K562 (cell line): ENCODE measurements at regions not wholly inside any gene's neighbourhood (a gene's known extent, or its start where the extent isn't known, plus 50 kb on each side); places are given as distances from the start of the nearest gene placed in this dataset.

Experiments
- ATAC-seq: fragments of 200-7000 bp; cut with Tn5 transposase; 3 replicates; pipeline ENCODE4 v1.9.1; 2020; ENCODE audit warnings: moderate library complexity
- BruUV-seq: library from RNA; stranded (reverse); fragments of 400-500 nt; replicated peaks from 2 replicates; lab custom pipeline; 2021; lab: Mats Ljungman, UMichigan
- CTCF ChIA-PET: fragments of 300-600 bp; formaldehyde crosslinking; extraction: SDS; loops from one replicate; lab custom pipeline; 2021; ENCODE audit warnings: low intra/inter-chr PET ratio; lab: Yijun Ruan, JAX
- POLR2A ChIA-PET: fragments of 300-600, 350-650 bp; sonication (Branson Sonifier 250); formaldehyde crosslinking; extraction: SDS; loops from one replicate; lab custom pipeline; 2021; ENCODE audit warnings: antibody characterized with exemption, inconsistent platforms; lab: Yijun Ruan, JAX
- DNase-seq, 4 experiments: peaks; one replicate each; pipeline versions ENCODE4 v3.0.0 to v3.0.0-alpha.2; 2011 to 2018; ENCODE audit warnings: low spot score in 3 of 4, mixed read lengths in 3 of 4; ENCODE audit errors: extremely low read depth in 1 of 4
- FAIRE-seq: peaks from 2 replicates; lab custom pipeline; 2011; peaks lifted over from hg19 to GRCh38; lab: Jason Lieb, UNC
- H2AFZ ChIP-seq: 2 replicates; pipeline ENCODE4 v1.6.0; 2011; ENCODE audit warnings: low read depth, low read length, control low read depth, inconsistent platforms
- H3K27ac ChIP-seq: fragments of 200-600 bp; 3 replicates; pipeline ENCODE4 v1.8.0; 2011; ENCODE audit warnings: low read depth, mild to moderate bottlenecking, control low read depth, inconsistent platforms, low read length, moderate library complexity, mixed read lengths; ENCODE audit errors: extremely low read depth
- H3K27me3 ChIP-seq, 2 experiments: fragments of 300-600 bp in 1 of 2; 2 replicates in 1 of 2; 3 replicates in 1 of 2; pipeline versions ENCODE4 v1.6.0 to v1.8.0; 2011; ENCODE audit warnings: inconsistent platforms in 2 of 2, low read length in 2 of 2, mild to moderate bottlenecking in 1 of 2, mixed read lengths in 1 of 2, moderate library complexity in 1 of 2; ENCODE audit not compliant: control insufficient read depth in 2 of 2, insufficient read depth in 2 of 2
- H3K36me3 ChIP-seq: fragments of 300-600 bp; 3 replicates; pipeline ENCODE4 v1.8.0; 2011; ENCODE audit warnings: mild to moderate bottlenecking, low read length, inconsistent platforms; ENCODE audit not compliant: control insufficient read depth, insufficient read depth
- H3K4me1 ChIP-seq, 2 experiments: fragments of 200-600 bp in 1 of 2; replicated peaks in 1 of 2; 2 replicates in 1 of 2; 3 replicates in 1 of 2; pipeline versions ENCODE4 v1.5.1 to v1.8.0; 2011; ENCODE audit warnings: inconsistent platforms in 2 of 2, low read length in 2 of 2, mild to moderate bottlenecking in 1 of 2, mixed read lengths in 1 of 2, moderate library complexity in 1 of 2; ENCODE audit not compliant: control insufficient read depth in 2 of 2, insufficient read depth in 2 of 2
- H3K4me2 ChIP-seq: 2 replicates; pipeline ENCODE4 v1.6.1; 2011; ENCODE audit warnings: low read length, control low read depth, inconsistent platforms, mixed read lengths; ENCODE audit not compliant: insufficient read depth
- H3K4me3 ChIP-seq: fragments of 200-600 bp; sonication (generic), shearing (Covaris generic); 2 replicates; pipeline ENCODE4 v1.5.1; 2016; ENCODE audit warnings: control low read depth, inconsistent platforms
- H3K79me2 ChIP-seq: fragments of 200-600 bp; 3 replicates; pipeline ENCODE4 v1.8.0; 2011; ENCODE audit warnings: low read length, inconsistent platforms; ENCODE audit not compliant: control insufficient read depth, insufficient read depth
- H3K9ac ChIP-seq, 2 experiments: 2 replicates each; pipeline versions ENCODE4 v1.6.0 to v1.6.1; 2011; ENCODE audit warnings: low read depth in 2 of 2, low read length in 2 of 2, control low read depth in 1 of 2, inconsistent platforms in 1 of 2, mild to moderate bottlenecking in 1 of 2, mixed read lengths in 1 of 2; ENCODE audit not compliant: insufficient read depth in 1 of 2
- H3K9me1 ChIP-seq: one replicate; pipeline ENCODE4 v1.6.0; 2011; ENCODE audit warnings: inconsistent platforms, mild to moderate bottlenecking, low read length, moderate library complexity; ENCODE audit not compliant: control insufficient read depth, insufficient read depth
- H3K9me3 ChIP-seq: replicated peaks from 2 replicates; pipeline ENCODE4 v1.5.1; 2011; ENCODE audit warnings: low read depth, low read length, inconsistent platforms; ENCODE audit not compliant: control insufficient read depth, insufficient read depth
- H4K20me1 ChIP-seq: replicated peaks from 2 replicates; pipeline ENCODE4 v1.6.1; 2011; ENCODE audit warnings: low read length, inconsistent platforms, mixed read lengths; ENCODE audit not compliant: control insufficient read depth, insufficient read depth
- BRCA1 ChIP-seq, 2 experiments: fragments of 450-650 bp in 1 of 2; sonication (generic) in 1 of 2; formaldehyde crosslinking in 1 of 2; IDR thresholded peaks; 2 replicates each; pipeline versions ENCODE4 v1.5.0 to v1.6.1; 2017 to 2020; ENCODE audit warnings: mild to moderate bottlenecking in 1 of 2, missing genetic modification reagents in 1 of 2
- CREBBP ChIP-seq: IDR thresholded peaks from one replicate; pipeline ENCODE4 v1.6.1; 2012; ENCODE audit warnings: low read depth, mild to moderate bottlenecking, control low read depth, inconsistent platforms, low read length
- GTF2F1 ChIP-seq: IDR thresholded peaks from 2 replicates; pipeline ENCODE4 v1.6.1; 2011; ENCODE audit warnings: low read depth, low read length, improper control_type of control experiment
- MXI1 ChIP-seq: IDR thresholded peaks from 2 replicates; pipeline ENCODE4 v1.6.1; 2011; ENCODE audit warnings: low read depth, mild to moderate bottlenecking, improper control_type of control experiment, low read length
- POLR2G ChIP-seq: fragments of 200-400 bp; formaldehyde crosslinking; IDR thresholded peaks from 2 replicates; pipeline ENCODE4 v1.6.1; 2017; ENCODE audit warnings: low read depth, mild to moderate bottlenecking, antibody characterized with exemption, low read length, moderate library complexity
- RBM14 ChIP-seq: fragments of 200-400 bp; formaldehyde crosslinking; IDR thresholded peaks from 2 replicates; pipeline ENCODE4 v1.6.1; 2018; ENCODE audit warnings: low read depth, mild to moderate bottlenecking, low read length, moderate library complexity, borderline replicate concordance; ENCODE audit not compliant: insufficient read depth
- RUNX1 ChIP-seq: sonication (generic); IDR thresholded peaks from 2 replicates; pipeline ENCODE4 v1.6.1; 2016; ENCODE audit warnings: antibody characterized with exemption, low read depth
- YY1 ChIP-seq, 3 experiments: IDR thresholded peaks; 2 replicates each; pipeline ENCODE4 v1.6.1; 2011; ENCODE audit warnings: low read length in 2 of 3, mild to moderate bottlenecking in 2 of 3, moderate library complexity in 2 of 3, borderline replicate concordance in 1 of 3, control low read depth in 1 of 3, low read depth in 1 of 3; ENCODE audit not compliant: insufficient read depth in 3 of 3, insufficient replicate concordance in 2 of 3, control insufficient read depth in 1 of 3, insufficient read length in 1 of 3; ENCODE audit errors: extremely low read depth in 1 of 3
- ZC3H8 ChIP-seq: fragments of 450-650 bp; IDR thresholded peaks from 2 replicates; pipeline ENCODE4 v1.6.1; 2017
- ZNF143 ChIP-seq: sonication (generic); formaldehyde crosslinking; IDR thresholded peaks from 2 replicates; pipeline ENCODE4 v1.9.0; 2022; ENCODE audit warnings: mild to moderate bottlenecking, missing genetic modification reagents
- ZNF311 ChIP-seq: fragments of 250-450 bp; sonication (Bioruptor Pico); IDR thresholded peaks from 2 replicates; pipeline ENCODE4 v1.4.0; 2020; ENCODE audit warnings: mild to moderate bottlenecking, moderate library complexity
- WGBS: fragments of 100-300 bp; shearing (Covaris generic); methylation state at CpG from one replicate; pipeline ENCODE4 v1.1.6; 2016; ENCODE audit warnings: low coverage, mixed read lengths; ENCODE audit not compliant: insufficient coverage; ENCODE audit errors: missing lambda C conversion rate; 5-methylcytosine and 5-hydroxymethylcytosine counted together
- in situ Hi-C: fragments of 300-500 bp; cut with MboI; formaldehyde crosslinking; loops from 4 replicates; pipeline ENCODE4 v1.15.0; 2018; ENCODE audit warnings: inconsistent platforms, mixed read lengths
- intact Hi-C: fragments of 100-400 bp; cut with micrococcal nuclease; formaldehyde crosslinking; loops from 2 replicates; pipeline ENCODE4 v1.14.2; 2022
- TF ChIP-seq, protein P1 (sequence below): sonication (generic); formaldehyde crosslinking; IDR thresholded peaks from 2 replicates; pipeline ENCODE4 v1.8.1; 2023; ENCODE audit warnings: mild to moderate bottlenecking, missing genetic modification reagents, moderate library complexity

- TF ChIP-seq MXI1 = no peak
- no peak for TF ChIP-seq BRCA1 (IDR thresholded peaks at IDR 0.05)
- TF ChIP-seq BRCA1 (CRISPR knock-in tag; IDR thresholded peaks at IDR 0.05) = no peak
- no peak for TF ChIP-seq ZC3H8
- TF ChIP-seq ZNF311 = no peak
- TF ChIP-seq ZNF143 (CRISPR knock-in tag) = no peak
- TF ChIP-seq, protein P1, sequence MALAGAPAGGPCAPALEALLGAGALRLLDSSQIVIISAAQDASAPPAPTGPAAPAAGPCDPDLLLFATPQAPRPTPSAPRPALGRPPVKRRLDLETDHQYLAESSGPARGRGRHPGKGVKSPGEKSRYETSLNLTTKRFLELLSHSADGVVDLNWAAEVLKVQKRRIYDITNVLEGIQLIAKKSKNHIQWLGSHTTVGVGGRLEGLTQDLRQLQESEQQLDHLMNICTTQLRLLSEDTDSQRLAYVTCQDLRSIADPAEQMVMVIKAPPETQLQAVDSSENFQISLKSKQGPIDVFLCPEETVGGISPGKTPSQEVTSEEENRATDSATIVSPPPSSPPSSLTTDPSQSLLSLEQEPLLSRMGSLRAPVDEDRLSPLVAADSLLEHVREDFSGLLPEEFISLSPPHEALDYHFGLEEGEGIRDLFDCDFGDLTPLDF = no peak
- no peak for TF ChIP-seq RBM14
- TF ChIP-seq CREBBP = no peak
Observed at GRCh38 chr3:104788807-104789206, 577.9 kb upstream of the ALCAM start (continued).

- in situ Hi-C loops = no loop called here
- BruUV-seq = no TSS peak
Observed at GRCh38 chr3:104791331-104791730, 575.4 kb upstream of the ALCAM start.

More at GRCh38 chr3:104791331-104791730, 575.4 kb upstream of the ALCAM start:
- CTCF ChIA-PET = no interaction called here
- no peak for FAIRE-seq
- 0% methylated on average over 1 of the region's 1 CpG for WGBS
- H3K79me2 ChIP-seq = no peaks in the 10 kb centered on the region
- ATAC-seq = no peak
- no peak for TF ChIP-seq RUNX1
- TF ChIP-seq POLR2G = no peak
- TF ChIP-seq GTF2F1 = no peak
- no peak for TF ChIP-seq YY1 (IDR thresholded peaks at IDR 0.05; ENCODE audit: borderline replicate concordance in 1 of 3, control insufficient read depth in 1 of 3, extremely low read depth in 1 of 3, insufficient read depth in 3 of 3, insufficient read length in 1 of 3, insufficient replicate concordance in 2 of 3, low read depth in 1 of 3, low read length in 2 of 3)
- intact Hi-C loops = no loop called here
- POLR2A ChIA-PET = no interaction called here
- H3K9me3 ChIP-seq = no peaks in the 10 kb centered on the region
- H3K9ac ChIP-seq = no peak overlapping the region
- no peak overlapping the region for H3K27ac ChIP-seq
- no peaks in the 10 kb centered on the region for H3K27me3 ChIP-seq
- no peaks in the 10 kb centered on the region for H4K20me1 ChIP-seq
- DNase-seq = no peak
- no peaks in the 10 kb centered on the region for H3K4me1 ChIP-seq
- H2AFZ ChIP-seq = no peak overlapping the region
- H3K4me3 ChIP-seq = no peak overlapping the region
- H3K9me1 ChIP-seq = no peaks in the 10 kb centered on the region
- no peak overlapping the region for H3K4me2 ChIP-seq
- H3K36me3 ChIP-seq = no peaks in the 10 kb centered on the region
